SK-N-MC (cell line): ENCODE measurements at regions not wholly inside any gene's neighbourhood (a gene's known extent, or its start where the extent isn't known, plus 50 kb on each side); places are given as distances from the start of the nearest gene placed in this dataset.

ENCODE experiments used
- DNase-seq: peaks from one replicate; pipeline ENCODE4 v3.0.0-alpha.2; 2011; ENCODE audit warnings: low read depth, low spot score
- H3K27ac ChIP-seq: fragments of 200-600 bp; sonication (generic); 2 replicates; pipeline ENCODE4 v1.5.1; 2016; ENCODE audit warnings: mixed run types
- H3K36me3 ChIP-seq: fragments of 200-600 bp; sonication (generic); 2 replicates; pipeline ENCODE4 v1.6.1; 2017; ENCODE audit warnings: antibody characterized with exemption, low read length, mixed read lengths; ENCODE audit not compliant: insufficient read depth
- H3K4me3 ChIP-seq: fragments of 200-600 bp; sonication (generic); 2 replicates; pipeline ENCODE4 v1.5.1; 2016
- H3K9ac ChIP-seq: fragments of 200-600 bp; sonication (generic); 2 replicates; pipeline ENCODE4 v1.8.0; 2017; ENCODE audit warnings: mixed run types, mixed read lengths; ENCODE audit not compliant: insufficient read length
- H3K9me3 ChIP-seq: fragments of 200-600 bp; sonication (generic); 2 replicates; pipeline ENCODE4 v1.6.1; 2017; ENCODE audit warnings: low read depth, mild to moderate bottlenecking, antibody characterized with exemption, low read length, moderate library complexity, mixed read lengths
- EZH2 ChIP-seq: fragments of 200-600 bp; sonication (generic); IDR thresholded peaks from one replicate; pipeline ENCODE4 v1.6.1; 2017; ENCODE audit warnings: antibody characterized with exemption
- FOXP2 ChIP-seq: optimal IDR thresholded peaks from 2 replicates; pipeline ENCODE3; 2011; ENCODE audit warnings: mild to moderate bottlenecking, moderate library complexity; ENCODE audit not compliant: insufficient read depth; ENCODE audit errors: extremely low read length, control extremely low read depth
- POLR2AphosphoS5 ChIP-seq: IDR thresholded peaks from 2 replicates; pipeline ENCODE4 v1.6.1; 2012; ENCODE audit warnings: mild to moderate bottlenecking, low read depth, low read length, borderline replicate concordance

DNA sequence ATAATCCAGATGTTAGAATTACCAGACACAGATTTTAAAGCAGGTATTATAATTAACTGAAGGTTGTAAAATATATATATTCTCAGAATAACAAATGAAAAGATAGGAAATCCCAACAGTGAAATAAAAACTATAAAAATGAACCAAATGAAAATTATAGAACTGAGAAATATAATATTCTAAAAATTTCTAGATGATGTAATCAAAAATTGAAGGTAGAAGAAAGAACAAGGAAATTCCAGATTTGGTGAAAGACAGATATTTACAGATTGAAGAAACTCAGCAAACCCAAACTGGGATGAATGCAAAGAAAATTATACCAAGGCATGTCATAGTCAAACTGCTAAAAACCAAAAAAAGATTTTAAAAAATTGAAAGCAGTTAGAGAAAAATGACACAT is 729.4 kb downstream of the MATN1 start:
- TF ChIP-seq FOXP2 (no peak), POLR2AphosphoS5 (no peak), EZH2 (no peak)
- Histone ChIP-seq H3K36me3 (no peaks in the 10 kb centered on the region), H3K27ac (no peak overlapping the region), H3K4me3 (no peak overlapping the region), H3K9me3 (no peaks in the 10 kb centered on the region), H3K9ac (no peak overlapping the region)
- no peak for DNase-seq

DNA sequence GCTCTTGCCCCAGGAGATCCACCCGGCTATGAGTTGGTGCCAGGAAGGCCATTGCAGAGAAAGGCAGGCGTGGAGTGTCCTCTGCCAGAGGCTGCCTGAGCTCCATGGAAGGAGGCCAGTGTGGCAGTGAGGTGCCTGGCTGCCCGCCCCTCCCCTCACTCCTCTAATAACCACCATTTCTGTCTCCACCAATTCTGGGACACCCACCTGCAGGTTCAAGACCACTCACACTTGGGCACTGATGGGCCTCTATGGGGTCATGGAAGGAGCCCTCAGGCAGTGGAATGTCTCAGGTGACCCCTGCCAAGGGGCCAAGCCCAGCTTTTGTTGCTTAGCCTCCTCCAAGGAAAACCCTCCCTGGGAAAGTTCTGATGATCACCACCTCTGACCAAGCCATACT is 731.6 kb downstream of the MATN1 start:
- no peak for DNase-seq
- Histone ChIP-seq H3K9me3 (no peaks in the 10 kb centered on the region), H3K9ac (no peak overlapping the region), H3K4me3 (no peak overlapping the region), H3K27ac (no peak overlapping the region), H3K36me3 (no peaks in the 10 kb centered on the region)
- TF ChIP-seq POLR2AphosphoS5 (no peak), EZH2 (no peak), FOXP2 (no peak)

DNA sequence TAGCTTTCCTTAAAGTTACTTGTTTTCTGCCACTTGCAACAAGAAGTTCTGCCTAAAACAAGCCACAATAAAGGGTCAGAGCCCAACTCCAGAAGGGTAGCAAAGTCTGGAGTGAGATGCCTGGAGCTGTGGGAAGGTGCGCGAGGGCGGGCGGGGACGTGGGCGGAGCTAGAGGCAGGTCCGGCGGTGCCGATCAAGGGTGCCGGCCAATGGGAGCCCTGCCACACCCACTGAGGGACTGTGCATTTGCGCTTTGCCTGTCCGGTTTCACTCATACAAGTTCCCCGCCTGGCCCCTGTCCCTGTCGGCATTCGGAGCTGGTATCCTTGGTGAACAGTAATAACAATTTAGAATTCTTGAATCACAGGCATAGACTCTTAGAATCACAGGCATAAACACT is 732.4 kb downstream of the MATN1 start:
- Histone ChIP-seq H3K4me3 (no peak overlapping the region), H3K27ac (no peak overlapping the region), H3K9ac (no peak overlapping the region), H3K9me3 (no peaks in the 10 kb centered on the region), H3K36me3 (no peaks in the 10 kb centered on the region)
- TF ChIP-seq POLR2AphosphoS5 = no peak
- no peak for TF ChIP-seq FOXP2
- no peak for TF ChIP-seq EZH2
- DNase-seq = no peak

DNA sequence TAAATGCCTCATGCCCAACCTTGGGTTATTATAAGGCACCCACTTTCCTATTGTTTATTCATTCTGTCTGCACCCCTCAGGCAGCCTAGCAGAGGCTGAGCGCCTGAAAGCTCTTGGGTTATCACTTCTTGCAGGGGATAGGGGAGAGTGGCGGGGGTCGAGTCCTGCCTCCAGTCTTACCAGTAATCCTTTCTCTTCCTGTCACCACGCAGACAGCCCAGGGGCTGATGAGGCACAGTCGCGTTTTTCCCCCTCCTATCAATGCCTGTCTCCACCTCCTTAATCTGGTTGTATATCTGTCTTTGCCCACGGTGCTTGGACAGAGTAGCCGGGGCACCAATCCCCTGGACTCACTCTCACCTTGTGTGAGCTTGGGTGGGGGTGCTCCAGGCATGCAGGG is 733.1 kb downstream of the MATN1 start:
- no peak for TF ChIP-seq POLR2AphosphoS5

DNA sequence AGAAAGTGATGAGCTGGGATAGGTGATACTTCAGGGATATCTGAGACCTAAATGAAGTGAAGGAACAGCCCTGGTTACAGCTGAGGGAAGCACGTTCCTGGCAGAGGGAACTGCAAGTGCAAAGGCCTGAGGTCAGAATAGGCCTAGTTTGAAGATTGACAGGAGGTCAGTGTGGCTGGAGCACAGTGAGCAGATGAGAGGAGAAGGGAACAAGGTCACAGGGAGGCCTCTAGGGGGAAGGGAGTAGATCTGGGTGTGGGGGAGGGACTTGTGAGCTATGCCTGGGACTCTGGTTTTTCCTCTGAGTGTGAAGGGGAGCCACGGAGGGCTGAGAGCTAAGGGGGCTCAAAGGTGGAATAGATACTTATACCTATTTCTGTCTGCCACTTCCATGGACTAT is 736.4 kb downstream of the MATN1 start:
- Histone ChIP-seq H3K9ac (no peak overlapping the region), H3K4me3 (no peak overlapping the region), H3K9me3 (no peaks in the 10 kb centered on the region), H3K36me3 (no peaks in the 10 kb centered on the region), H3K27ac (no peak overlapping the region)
- DNase-seq = no peak
- TF ChIP-seq POLR2AphosphoS5 (no peak), EZH2 (no peak), FOXP2 (no peak)

More for the DNA sequence above, 733.1 kb downstream of the MATN1 start:
- H3K9ac ChIP-seq = no peak overlapping the region
- H3K27ac ChIP-seq = no peak overlapping the region
- H3K4me3 ChIP-seq = no peak overlapping the region
- no peak for DNase-seq
- no peaks in the 10 kb centered on the region for H3K36me3 ChIP-seq
- H3K9me3 ChIP-seq = no peaks in the 10 kb centered on the region

DNA sequence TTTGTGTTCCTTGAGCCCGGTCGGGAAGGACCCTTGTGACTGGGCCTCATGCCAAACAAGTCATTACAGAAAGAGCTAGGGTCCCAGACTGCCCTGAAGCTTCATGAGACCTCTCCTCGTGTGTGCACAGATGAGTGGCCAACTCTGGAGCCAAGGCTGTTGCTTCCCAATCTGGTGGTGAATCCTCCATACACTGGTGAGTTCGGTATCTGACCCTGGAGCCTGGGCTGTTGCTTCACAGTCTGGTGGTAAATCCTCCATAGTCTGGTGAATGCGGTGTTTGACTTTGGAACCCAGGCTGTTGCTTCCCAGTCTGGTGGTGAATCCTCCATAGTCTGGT is 737.8 kb downstream of the MATN1 start:
- H3K4me3 ChIP-seq = no peak overlapping the region
- H3K27ac ChIP-seq = no peak overlapping the region
- no peak for TF ChIP-seq POLR2AphosphoS5
- TF ChIP-seq FOXP2 = no peak
- TF ChIP-seq EZH2 = no peak
- H3K9ac ChIP-seq = no peak overlapping the region
- no peak for DNase-seq
- H3K36me3 ChIP-seq = no peaks in the 10 kb centered on the region
- no peaks in the 10 kb centered on the region for H3K9me3 ChIP-seq

DNA sequence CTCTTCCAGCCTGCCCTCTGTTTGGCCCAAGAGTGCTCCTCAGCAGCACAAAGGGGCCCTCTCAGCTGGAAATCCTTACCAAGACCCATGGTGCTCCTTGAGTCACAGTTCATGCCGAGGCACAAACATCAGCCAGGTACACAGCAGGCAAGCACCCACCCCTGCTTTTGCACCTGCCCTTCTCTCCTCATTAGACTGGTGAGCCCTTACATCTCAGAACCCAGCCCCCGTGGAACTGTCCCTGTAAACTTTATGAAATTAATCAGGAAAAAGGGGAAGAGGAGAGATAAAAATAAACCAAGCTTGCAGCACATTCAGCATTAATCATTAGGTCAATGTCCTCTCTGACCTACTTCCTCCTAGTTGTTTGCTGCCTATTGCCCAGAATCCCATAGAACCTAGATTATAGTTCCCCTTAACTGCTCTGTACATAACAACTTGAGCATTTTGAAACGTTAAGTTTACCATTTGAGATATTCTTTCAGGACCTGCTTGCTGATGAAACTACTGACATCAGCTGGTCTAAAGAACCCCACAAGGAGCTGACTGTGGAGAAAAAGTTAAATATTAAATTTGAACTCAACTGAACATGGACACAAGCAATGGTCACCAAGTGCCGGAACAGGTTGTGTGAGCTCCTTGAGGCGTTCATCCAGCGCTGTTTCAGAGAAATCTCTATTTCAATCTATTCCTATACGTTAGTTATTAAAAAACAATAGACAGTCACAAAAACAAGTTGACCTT is 738.4 kb downstream of the MATN1 start:
- TF ChIP-seq FOXP2 = no peak
- no peak for TF ChIP-seq POLR2AphosphoS5
- no peak for TF ChIP-seq EZH2
- no peaks in the 10 kb centered on the region for H3K36me3 ChIP-seq
- no peaks in the 10 kb centered on the region for H3K9me3 ChIP-seq
- H3K4me3 ChIP-seq = no peak overlapping the region
- no peak for DNase-seq
- no peak overlapping the region for H3K9ac ChIP-seq
- H3K27ac ChIP-seq = no peak overlapping the region

DNA sequence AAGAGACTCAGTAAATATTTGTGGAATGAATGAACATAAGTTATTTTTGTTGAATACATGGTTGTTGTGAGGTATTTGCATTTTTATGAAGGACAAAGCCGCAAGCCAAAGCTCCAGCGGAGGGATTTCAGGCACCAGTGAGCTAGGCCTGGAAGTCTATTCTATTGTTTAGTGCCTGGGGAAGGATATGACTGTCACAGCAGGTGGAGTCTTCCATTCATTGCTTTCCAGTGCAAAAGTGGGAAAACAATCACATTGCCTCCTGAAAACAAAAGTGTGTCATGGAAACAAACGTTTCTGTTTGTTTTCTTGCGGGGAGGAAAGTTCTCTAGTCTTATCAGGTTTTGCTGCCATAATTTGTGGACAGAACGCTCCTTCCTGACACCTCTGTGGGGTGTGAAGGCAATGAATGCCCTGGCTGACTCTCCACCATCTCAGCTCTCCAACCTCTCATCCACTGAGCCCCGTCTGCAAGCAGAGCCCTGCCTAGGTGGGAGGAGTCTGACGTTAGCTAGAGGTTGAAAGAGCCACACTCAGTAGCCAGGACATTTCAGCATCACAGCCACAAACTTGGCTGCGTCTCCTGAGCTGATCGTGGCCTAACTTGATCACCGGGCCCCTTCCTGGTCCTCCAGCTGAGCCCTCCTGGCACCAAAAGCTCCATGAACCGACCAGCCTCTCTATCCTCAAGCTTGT is 739.1 kb downstream of the MATN1 start:
- no peak overlapping the region for H3K9ac ChIP-seq

DNA sequence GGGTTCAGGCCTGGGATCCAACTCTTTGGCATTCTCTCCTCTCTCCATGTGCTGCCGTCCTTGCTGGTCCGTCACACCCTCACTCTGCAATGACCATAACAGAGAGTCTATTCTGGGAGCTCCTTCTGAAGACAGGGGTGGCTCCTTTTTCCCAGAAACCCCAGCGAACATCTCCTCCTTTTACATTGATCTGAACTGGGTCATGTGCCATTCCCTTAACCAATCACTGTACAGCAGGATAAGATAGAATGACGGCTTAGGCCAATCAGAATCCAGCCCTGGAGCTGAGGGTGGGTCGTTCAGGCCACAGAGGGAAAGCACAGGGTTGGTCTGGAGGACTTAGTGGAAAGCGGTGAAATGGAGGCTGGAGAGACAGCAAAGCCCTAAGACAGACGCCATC is 740.1 kb downstream of the MATN1 start:
- DNase-seq = no peak
- Histone ChIP-seq H3K9ac (no peak overlapping the region), H3K4me3 (no peak overlapping the region), H3K9me3 (no peaks in the 10 kb centered on the region), H3K36me3 (no peaks in the 10 kb centered on the region), H3K27ac (no peak overlapping the region)
- TF ChIP-seq POLR2AphosphoS5 (no peak), EZH2 (no peak), FOXP2 (no peak)

More for the DNA sequence above, 739.1 kb downstream of the MATN1 start:
- Histone ChIP-seq H3K27ac (no peak overlapping the region), H3K4me3 (no peak overlapping the region), H3K36me3 (no peaks in the 10 kb centered on the region), H3K9me3 (no peaks in the 10 kb centered on the region)
- no peak for TF ChIP-seq EZH2
- no peak for TF ChIP-seq FOXP2
- no peak for TF ChIP-seq POLR2AphosphoS5
- DNase-seq = no peak
